ENCODE measurements at regions not wholly inside any gene's neighbourhood (a gene's known extent, or its start where the extent isn't known, plus 50 kb on each side); places are given as distances from the start of the nearest gene placed in this dataset.

DNA sequence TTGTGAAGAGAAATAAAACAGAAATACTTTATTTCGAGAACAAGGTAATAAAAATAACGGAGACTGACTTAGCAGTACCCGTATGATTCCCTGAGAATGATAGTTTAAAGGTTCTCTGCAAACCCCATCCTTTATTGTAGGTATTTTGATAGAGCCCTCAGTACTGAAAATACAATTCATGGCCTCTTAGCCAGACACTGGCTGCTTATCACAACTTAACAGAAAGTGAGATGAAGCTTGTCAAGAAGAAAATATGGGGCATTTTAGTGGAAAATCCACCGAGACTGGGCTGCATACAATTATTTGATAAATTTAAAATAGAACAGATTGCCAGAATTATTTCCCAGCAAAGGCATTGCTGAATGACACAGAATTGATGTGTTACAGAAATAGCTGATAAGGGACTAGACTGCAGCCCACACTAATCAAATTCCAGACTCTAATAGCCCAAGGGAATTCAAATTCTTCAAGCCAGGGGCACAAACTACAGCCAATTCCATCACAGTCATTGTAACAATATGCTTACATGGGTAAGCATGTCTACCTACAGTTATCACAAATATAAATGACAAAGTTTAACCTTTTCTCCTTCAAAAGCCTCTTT, 521.9 kb downstream of the PLOD2 start:
- H3K79me2 ChIP-seq (replicated peaks; ENCODE audit: insufficient read depth, low read length): no peaks in the 10 kb centered on the region
- H3K4me3 ChIP-seq (ENCODE audit: low read length): no peak overlapping the region
- no peaks in the 10 kb centered on the region for H3K9me3 ChIP-seq (ENCODE audit: low read length)
- no peak overlapping the region for H2AFZ ChIP-seq (ENCODE audit: low read depth, low read length)
- H3K9me2 ChIP-seq (ENCODE audit: insufficient read depth, low read length): no peaks in the 10 kb centered on the region
- H3K36me3 ChIP-seq (ENCODE audit: insufficient read depth, low read length): no peaks in the 10 kb centered on the region
- no peaks in the 10 kb centered on the region for H3K27me3 ChIP-seq (ENCODE audit: insufficient read depth, low read depth, low read length)
- no peaks in the 10 kb centered on the region for H3F3A ChIP-seq (ENCODE audit: insufficient read depth, low read length, poor library complexity, severe bottlenecking)
- TF ChIP-seq, protein P1, sequence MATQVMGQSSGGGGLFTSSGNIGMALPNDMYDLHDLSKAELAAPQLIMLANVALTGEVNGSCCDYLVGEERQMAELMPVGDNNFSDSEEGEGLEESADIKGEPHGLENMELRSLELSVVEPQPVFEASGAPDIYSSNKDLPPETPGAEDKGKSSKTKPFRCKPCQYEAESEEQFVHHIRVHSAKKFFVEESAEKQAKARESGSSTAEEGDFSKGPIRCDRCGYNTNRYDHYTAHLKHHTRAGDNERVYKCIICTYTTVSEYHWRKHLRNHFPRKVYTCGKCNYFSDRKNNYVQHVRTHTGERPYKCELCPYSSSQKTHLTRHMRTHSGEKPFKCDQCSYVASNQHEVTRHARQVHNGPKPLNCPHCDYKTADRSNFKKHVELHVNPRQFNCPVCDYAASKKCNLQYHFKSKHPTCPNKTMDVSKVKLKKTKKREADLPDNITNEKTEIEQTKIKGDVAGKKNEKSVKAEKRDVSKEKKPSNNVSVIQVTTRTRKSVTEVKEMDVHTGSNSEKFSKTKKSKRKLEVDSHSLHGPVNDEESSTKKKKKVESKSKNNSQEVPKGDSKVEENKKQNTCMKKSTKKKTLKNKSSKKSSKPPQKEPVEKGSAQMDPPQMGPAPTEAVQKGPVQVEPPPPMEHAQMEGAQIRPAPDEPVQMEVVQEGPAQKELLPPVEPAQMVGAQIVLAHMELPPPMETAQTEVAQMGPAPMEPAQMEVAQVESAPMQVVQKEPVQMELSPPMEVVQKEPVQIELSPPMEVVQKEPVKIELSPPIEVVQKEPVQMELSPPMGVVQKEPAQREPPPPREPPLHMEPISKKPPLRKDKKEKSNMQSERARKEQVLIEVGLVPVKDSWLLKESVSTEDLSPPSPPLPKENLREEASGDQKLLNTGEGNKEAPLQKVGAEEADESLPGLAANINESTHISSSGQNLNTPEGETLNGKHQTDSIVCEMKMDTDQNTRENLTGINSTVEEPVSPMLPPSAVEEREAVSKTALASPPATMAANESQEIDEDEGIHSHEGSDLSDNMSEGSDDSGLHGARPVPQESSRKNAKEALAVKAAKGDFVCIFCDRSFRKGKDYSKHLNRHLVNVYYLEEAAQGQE (IDR thresholded peaks at IDR 0.05; ENCODE audit: borderline replicate concordance): no peak
- TF ChIP-seq RAD21 (conservative IDR thresholded peaks at IDR 0.05) (no peak), SMC3 (conservative IDR thresholded peaks at IDR 0.05; ENCODE audit: poor library complexity) (no peak), TAF1 (IDR thresholded peaks at IDR 0.05; ENCODE audit: low read depth) (no peak), EZH2 (IDR thresholded peaks at IDR 0.05; ENCODE audit: borderline replicate concordance, insufficient read depth, low read length, poor library complexity, severe bottlenecking) (no peak), EP300 (conservative IDR thresholded peaks at IDR 0.05; ENCODE audit: poor library complexity, severe bottlenecking) (no peak), POLR2AphosphoS5 (IDR thresholded peaks at IDR 0.05) (no peak), MXI1 (conservative IDR thresholded peaks at IDR 0.05; ENCODE audit: poor library complexity, severe bottlenecking) (no peak)
- TF ChIP-seq, protein P2, sequence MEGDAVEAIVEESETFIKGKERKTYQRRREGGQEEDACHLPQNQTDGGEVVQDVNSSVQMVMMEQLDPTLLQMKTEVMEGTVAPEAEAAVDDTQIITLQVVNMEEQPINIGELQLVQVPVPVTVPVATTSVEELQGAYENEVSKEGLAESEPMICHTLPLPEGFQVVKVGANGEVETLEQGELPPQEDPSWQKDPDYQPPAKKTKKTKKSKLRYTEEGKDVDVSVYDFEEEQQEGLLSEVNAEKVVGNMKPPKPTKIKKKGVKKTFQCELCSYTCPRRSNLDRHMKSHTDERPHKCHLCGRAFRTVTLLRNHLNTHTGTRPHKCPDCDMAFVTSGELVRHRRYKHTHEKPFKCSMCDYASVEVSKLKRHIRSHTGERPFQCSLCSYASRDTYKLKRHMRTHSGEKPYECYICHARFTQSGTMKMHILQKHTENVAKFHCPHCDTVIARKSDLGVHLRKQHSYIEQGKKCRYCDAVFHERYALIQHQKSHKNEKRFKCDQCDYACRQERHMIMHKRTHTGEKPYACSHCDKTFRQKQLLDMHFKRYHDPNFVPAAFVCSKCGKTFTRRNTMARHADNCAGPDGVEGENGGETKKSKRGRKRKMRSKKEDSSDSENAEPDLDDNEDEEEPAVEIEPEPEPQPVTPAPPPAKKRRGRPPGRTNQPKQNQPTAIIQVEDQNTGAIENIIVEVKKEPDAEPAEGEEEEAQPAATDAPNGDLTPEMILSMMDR (IDR thresholded peaks at IDR 0.05; ENCODE audit: poor library complexity, severe bottlenecking): no peak
- no peak overlapping the region for H3K9ac ChIP-seq (ENCODE audit: low read length)
- no peak overlapping the region for H3K4me2 ChIP-seq (ENCODE audit: low read length)
- H4K20me1 ChIP-seq (ENCODE audit: insufficient read depth): no peaks in the 10 kb centered on the region
- H3K27ac ChIP-seq (ENCODE audit: low read length): no peak overlapping the region

DNA sequence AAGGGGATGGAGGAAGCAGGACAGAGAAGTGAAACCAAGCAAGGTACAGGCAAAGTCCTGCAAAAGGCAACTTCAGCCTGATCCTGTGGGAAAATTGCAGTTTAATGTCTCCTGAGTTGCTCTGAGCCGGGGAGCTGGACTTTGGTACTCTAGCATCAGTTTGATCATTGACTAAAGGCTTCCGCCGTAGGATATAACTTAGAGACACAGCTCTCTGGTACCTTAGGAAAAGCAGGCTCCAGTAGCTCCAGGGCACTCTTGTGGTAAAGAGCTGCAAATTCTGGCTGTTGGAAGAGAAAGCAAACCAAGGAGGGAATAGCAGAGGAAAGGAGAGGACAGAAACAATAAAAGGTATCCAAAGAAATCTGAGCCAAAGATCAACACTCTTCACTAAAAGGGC, 521.1 kb downstream of the PLOD2 start:
- Histone ChIP-seq H3K79me2 (replicated peaks; ENCODE audit: insufficient read depth, low read length) (no peaks in the 10 kb centered on the region), H3K27me3 (ENCODE audit: insufficient read depth, low read depth, low read length) (no peaks in the 10 kb centered on the region), H3K9ac (ENCODE audit: low read length) (no peak overlapping the region), H2AFZ (ENCODE audit: low read depth, low read length) (no peak overlapping the region), H3K4me2 (ENCODE audit: low read length) (no peak overlapping the region), H3K36me3 (ENCODE audit: insufficient read depth, low read length) (no peaks in the 10 kb centered on the region), H3K27ac (ENCODE audit: low read length) (no peak overlapping the region), H3K9me3 (ENCODE audit: low read length) (no peaks in the 10 kb centered on the region), H3K9me2 (ENCODE audit: insufficient read depth, low read length) (no peaks in the 10 kb centered on the region), H3F3A (ENCODE audit: insufficient read depth, low read length, poor library complexity, severe bottlenecking) (no peaks in the 10 kb centered on the region), H3K4me3 (ENCODE audit: low read length) (no peak overlapping the region), H4K20me1 (ENCODE audit: insufficient read depth) (no peaks in the 10 kb centered on the region)
- no peak for TF ChIP-seq TAF1 (IDR thresholded peaks at IDR 0.05; ENCODE audit: low read depth)

DNA sequence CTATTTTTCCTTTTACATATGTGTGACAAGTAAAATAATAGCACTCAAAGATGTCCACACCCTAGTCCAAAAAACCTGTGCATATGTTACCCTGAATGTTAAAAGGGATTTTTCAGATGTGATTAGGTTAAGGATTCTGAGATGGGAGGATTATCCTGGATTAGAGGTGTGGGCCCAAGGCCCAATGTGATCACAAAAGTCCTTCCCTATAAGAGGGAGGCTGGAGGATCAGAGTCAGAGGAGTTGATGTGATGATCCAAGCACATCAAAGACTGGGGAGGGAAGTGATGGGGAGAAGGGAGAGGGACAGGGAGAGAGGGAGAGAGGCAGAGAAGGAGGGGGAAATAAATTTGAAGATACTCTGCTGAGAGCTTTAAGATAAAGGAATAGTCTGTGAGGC, 512.6 kb downstream of the PLOD2 start:
- TF ChIP-seq SMC3 (conservative IDR thresholded peaks at IDR 0.05; ENCODE audit: poor library complexity) (no peak), MXI1 (conservative IDR thresholded peaks at IDR 0.05; ENCODE audit: poor library complexity, severe bottlenecking) (no peak), EZH2 (IDR thresholded peaks at IDR 0.05; ENCODE audit: borderline replicate concordance, insufficient read depth, low read length, poor library complexity, severe bottlenecking) (no peak), EP300 (conservative IDR thresholded peaks at IDR 0.05; ENCODE audit: poor library complexity, severe bottlenecking) (no peak), RAD21 (conservative IDR thresholded peaks at IDR 0.05) (no peak), POLR2AphosphoS5 (IDR thresholded peaks at IDR 0.05) (no peak)
- TF ChIP-seq, protein P2 (IDR thresholded peaks at IDR 0.05; ENCODE audit: poor library complexity, severe bottlenecking): no peak
- TF ChIP-seq, protein P1 (IDR thresholded peaks at IDR 0.05; ENCODE audit: borderline replicate concordance): no peak
- no peak overlapping the region for H3K4me3 ChIP-seq (ENCODE audit: low read length)
- H3F3A ChIP-seq (ENCODE audit: insufficient read depth, low read length, poor library complexity, severe bottlenecking): no peaks in the 10 kb centered on the region
- H3K27ac ChIP-seq (ENCODE audit: low read length): no peak overlapping the region
- no peak overlapping the region for H3K4me2 ChIP-seq (ENCODE audit: low read length)
- no peaks in the 10 kb centered on the region for H3K36me3 ChIP-seq (ENCODE audit: insufficient read depth, low read length)
- H3K79me2 ChIP-seq (replicated peaks; ENCODE audit: insufficient read depth, low read length): no peaks in the 10 kb centered on the region
- H4K20me1 ChIP-seq (ENCODE audit: insufficient read depth): no peaks in the 10 kb centered on the region
- no peaks in the 10 kb centered on the region for H3K9me2 ChIP-seq (ENCODE audit: insufficient read depth, low read length)
- H3K9ac ChIP-seq (ENCODE audit: low read length): no peak overlapping the region
- H3K9me3 ChIP-seq (ENCODE audit: low read length): no peaks in the 10 kb centered on the region
- H3K27me3 ChIP-seq (ENCODE audit: insufficient read depth, low read depth, low read length): no peaks in the 10 kb centered on the region
- no peak overlapping the region for H2AFZ ChIP-seq (ENCODE audit: low read depth, low read length)
